AG04449 (cell line): ENCODE measurements at regions not wholly inside any gene's neighbourhood (a gene's known extent, or its start where the extent isn't known, plus 50 kb on each side); places are given as distances from the start of the nearest gene placed in this dataset.

Source experiments
- CTCF ChIA-PET: fragments of 350-600 bp; formaldehyde crosslinking; extraction: SDS; loops from one replicate; lab custom pipeline; 2021; ENCODE audit warnings: antibody characterized with exemption; lab: Yijun Ruan, JAX
- POLR2A ChIA-PET: fragments of 400-600, 350-600 bp; formaldehyde crosslinking; extraction: SDS; loops from one replicate; lab custom pipeline; 2020; ENCODE audit warnings: antibody characterized with exemption, inconsistent platforms; lab: Yijun Ruan, JAX
- DNase-seq: peaks from one replicate; pipeline ENCODE4 v3.0.0-alpha.2; 2010; ENCODE audit warnings: low read depth, low spot score
- H3K4me3 ChIP-seq: 2 replicates; pipeline ENCODE4 v1.5.1; 2011; ENCODE audit warnings: low read depth, mild to moderate bottlenecking, control low read depth, low read length
- CTCF ChIP-seq: IDR thresholded peaks from one replicate; pipeline ENCODE4 v1.5.1; 2011; ENCODE audit warnings: mild to moderate bottlenecking, moderate library complexity, low read length, control low read depth, inconsistent platforms; ENCODE audit not compliant: insufficient read depth; ENCODE audit errors: missing control alignments

- TF ChIP-seq CTCF = no peak
Measured at GRCh38 chr14:58724206-58724605, 86.4 kb downstream of the DACT1 start.

GRCh38 chr14:58724702-58725101 lies 86.9 kb downstream of the DACT1 start:
- ChIA-PET CTCF (no interaction called here), POLR2A (no interaction called here)
- TF ChIP-seq CTCF = no peak
- no peak overlapping the region for H3K4me3 ChIP-seq
- no peak for DNase-seq

More at GRCh38 chr14:58724206-58724605, 86.4 kb downstream of the DACT1 start:
- H3K4me3 ChIP-seq = no peak overlapping the region
- POLR2A ChIA-PET = no interaction called here
- no peak for DNase-seq
- CTCF ChIA-PET = no interaction called here

- H3K4me3 ChIP-seq = no peak overlapping the region
- no peak for DNase-seq
- CTCF ChIA-PET = no interaction called here
- POLR2A ChIA-PET = no interaction called here
- TF ChIP-seq CTCF = no peak
Measured at GRCh38 chr14:58725226-58725625, 87.5 kb downstream of the DACT1 start.

GRCh38 chr14:58725871-58726270 lies 88.1 kb downstream of the DACT1 start:
- POLR2A ChIA-PET = no interaction called here
- H3K4me3 ChIP-seq = no peak overlapping the region
- no peak for TF ChIP-seq CTCF
- CTCF ChIA-PET = no interaction called here
- DNase-seq = no peak

- TF ChIP-seq CTCF = no peak
- CTCF ChIA-PET = interaction anchor here (1.4 kb wide), 1 partner anchor 16 kb away, joined by 4 read pairs; no protein-coding TSS in a partner anchor
- no peak overlapping the region for H3K4me3 ChIP-seq
- DNase-seq = no peak
- POLR2A ChIA-PET = interaction anchor here (0.6 to 2.3 kb wide), 6 partner anchors 16 to 135 kb away, joined by 3 to 6 read pairs (median 3); no protein-coding TSS in a partner anchor
Measured at GRCh38 chr14:58730792-58731464, 93.2 kb downstream of the DACT1 start.

- H3K4me3 ChIP-seq = no peak overlapping the region
- TF ChIP-seq CTCF = no peak
- DNase-seq = peak; percentile 99
- ChIA-PET CTCF (interaction anchor here (0.7 to 2.2 kb wide), 6 partner anchors 10 to 324 kb away, joined by 3 to 5 read pairs (median 4); no protein-coding TSS in a partner anchor), POLR2A (interaction anchor here (0.5 to 2.3 kb wide), 9 partner anchors 15 to 615 kb away, joined by 3 to 6 read pairs (median 3); no protein-coding TSS in a partner anchor)
Measured at GRCh38 chr14:58731465-58732293, 93.9 kb downstream of the DACT1 start.
